ENCODE measurements at regions not wholly inside any gene's neighbourhood (a gene's known extent, or its start where the extent isn't known, plus 50 kb on each side); places are given as distances from the start of the nearest gene placed in this dataset.
"Not testable (repeated sequence)": the region's sequence is repeated elsewhere in the genome, so short reads cannot be mapped to it uniquely, and the experiment has no call there.

GRCh38 chr16:29340235-29340634 is 66.3 kb downstream of the NPIPB11 start:
- not testable (repeated sequence) for TF ChIP-seq POLR2A, POLR2AphosphoS5 (IDR thresholded peaks at IDR 0.05; ENCODE audit: low read depth, low read length)

All from GM12892 (cell line).